G401 (cell line): ENCODE measurements at regions not wholly inside any gene's neighbourhood (a gene's known extent, or its start where the extent isn't known, plus 50 kb on each side); places are given as distances from the start of the nearest gene placed in this dataset.

ENCODE experiments used
- DNase-seq: peaks from one replicate; pipeline ENCODE4 v3.0.0-alpha.2; 2015; ENCODE audit warnings: low spot score
- in situ Hi-C: cut with HindIII; loops from 2 replicates; pipeline ENCODE4 v1.10.0; 2016; ENCODE audit warnings: low sequenced_read_pairs, mixed read lengths

DNA sequence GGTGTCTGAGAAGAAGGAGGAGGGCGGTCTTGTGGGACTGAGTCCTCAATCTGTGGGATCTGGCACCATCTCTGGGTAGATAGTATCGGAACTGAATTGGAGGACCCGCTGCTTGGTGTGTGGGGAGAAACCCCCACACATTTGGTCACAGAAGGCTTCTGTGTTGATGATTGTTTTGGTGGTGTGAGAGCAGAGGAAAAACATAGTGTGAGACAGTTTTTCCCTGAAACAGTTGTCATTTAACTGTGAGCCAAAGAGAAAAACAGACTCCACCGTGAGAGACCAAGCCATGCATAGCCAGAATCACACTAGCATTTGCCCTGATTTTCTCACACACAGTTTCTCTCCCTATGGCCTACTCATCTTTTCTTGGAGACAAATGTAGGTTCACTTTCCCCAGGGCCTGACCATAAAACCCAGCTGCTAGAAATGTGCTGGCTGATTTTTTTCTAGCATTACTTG is 91.4 kb upstream of the FLRT2 start:
- in situ Hi-C loops: no loop called here

DNA sequence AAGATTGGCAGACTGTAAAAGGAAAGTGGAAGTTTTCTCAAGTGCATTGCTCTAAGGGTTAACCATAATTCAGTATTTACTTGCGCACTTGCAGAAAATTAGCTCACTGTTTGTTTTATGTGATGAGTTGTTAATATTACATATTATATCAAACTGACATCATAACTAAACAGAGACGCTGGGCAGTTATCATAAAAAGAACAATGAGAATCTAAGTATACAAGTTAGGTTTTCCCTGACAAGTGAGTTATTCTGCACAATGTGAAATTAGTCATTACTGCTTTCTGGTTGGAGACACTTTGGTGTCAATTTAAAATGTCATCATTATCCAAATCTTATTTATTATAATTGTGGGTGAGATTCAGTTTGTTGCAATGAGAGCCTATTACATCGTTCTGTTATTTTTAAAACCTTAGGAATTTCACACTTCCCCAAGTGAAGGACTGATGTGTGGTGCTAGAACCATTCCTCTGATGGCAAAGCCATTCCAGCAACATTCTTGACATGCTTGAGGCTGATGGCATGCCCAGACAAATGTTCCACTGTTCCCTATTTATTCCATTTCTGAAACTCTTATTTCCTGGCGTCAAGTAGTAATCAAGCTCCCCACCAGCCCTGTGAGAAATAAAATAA is 90.1 kb upstream of the FLRT2 start:
- no peak for DNase-seq
- in situ Hi-C loops: no loop called here

More for the DNA sequence above, 91.4 kb upstream of the FLRT2 start:
- DNase-seq: peak; percentile 8

DNA sequence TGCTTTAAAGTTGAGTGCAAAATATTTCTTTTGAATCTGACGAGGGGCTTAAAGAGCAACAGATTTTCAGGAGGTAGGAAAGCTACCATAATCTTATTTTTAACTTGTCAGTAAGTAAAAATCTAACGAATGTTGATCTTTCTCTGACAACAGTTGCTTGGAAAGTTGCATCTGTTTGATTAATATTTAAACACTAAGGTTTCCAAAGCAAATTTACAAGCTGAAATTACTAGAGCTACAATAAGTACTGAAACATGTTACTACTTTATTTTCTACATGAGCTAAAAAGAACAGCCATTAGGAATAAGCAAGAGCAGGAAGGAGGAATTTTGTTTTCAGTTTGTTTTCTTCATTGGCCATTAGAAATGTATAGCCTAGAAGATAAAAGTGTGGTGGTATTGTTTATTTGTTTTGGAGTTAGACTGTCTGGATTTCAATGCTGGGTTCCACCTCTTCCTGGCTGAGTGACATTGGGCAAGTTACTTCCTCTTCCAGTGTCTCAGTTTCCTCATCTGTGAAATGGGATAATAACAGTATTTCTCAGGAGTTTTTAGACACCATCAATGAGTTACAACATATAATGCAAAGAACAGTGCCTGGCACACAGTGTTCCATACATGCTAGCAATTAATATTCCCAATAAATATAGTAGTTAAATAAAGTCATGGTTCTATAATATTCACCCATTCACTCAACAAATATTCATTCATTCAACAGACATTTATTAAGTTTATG is 87.9 kb upstream of the FLRT2 start:
- DNase-seq: no peak
- in situ Hi-C loops: no loop called here

DNA sequence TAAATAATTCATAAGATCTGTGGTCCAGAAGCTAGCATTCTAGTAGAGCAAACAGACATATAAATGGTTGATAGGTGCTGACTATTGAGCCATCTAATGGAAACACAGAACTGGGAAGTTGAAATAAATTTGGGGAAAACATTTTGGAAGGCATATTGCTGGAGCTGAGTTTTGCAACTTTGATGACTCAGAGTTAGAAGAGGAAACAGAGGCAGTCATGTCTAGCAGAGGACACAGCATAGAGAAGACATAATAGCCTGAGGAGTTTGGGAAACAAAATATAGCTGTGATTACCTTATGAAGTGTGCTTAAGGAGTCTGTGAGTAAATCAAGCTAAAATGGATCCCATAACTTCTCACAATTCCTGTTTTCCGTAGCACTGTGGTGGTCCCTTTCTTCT is 86.9 kb upstream of the FLRT2 start:
- no peak for DNase-seq
- in situ Hi-C loops: no loop called here

DNA sequence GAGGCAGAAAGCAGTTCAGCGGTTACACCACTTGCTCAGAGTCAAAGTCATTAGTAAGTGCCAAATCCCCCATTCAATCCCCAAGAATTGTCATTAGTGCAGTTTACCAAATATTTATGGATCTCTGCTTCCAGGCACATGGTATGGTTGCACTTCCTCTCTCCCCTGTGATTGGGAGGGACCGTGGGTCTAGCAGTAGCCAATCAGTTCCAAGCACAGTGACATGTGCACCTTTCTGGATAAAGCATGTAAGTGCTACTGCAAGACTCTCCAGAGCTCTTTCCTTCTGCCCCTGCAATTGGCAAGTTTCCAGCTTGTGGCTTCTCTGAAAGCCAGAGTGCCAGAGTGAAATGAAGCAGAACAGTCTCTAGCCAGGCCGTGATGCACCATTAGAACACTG is 85.3 kb upstream of the FLRT2 start:
- no peak for DNase-seq
- in situ Hi-C loops: no loop called here

DNA sequence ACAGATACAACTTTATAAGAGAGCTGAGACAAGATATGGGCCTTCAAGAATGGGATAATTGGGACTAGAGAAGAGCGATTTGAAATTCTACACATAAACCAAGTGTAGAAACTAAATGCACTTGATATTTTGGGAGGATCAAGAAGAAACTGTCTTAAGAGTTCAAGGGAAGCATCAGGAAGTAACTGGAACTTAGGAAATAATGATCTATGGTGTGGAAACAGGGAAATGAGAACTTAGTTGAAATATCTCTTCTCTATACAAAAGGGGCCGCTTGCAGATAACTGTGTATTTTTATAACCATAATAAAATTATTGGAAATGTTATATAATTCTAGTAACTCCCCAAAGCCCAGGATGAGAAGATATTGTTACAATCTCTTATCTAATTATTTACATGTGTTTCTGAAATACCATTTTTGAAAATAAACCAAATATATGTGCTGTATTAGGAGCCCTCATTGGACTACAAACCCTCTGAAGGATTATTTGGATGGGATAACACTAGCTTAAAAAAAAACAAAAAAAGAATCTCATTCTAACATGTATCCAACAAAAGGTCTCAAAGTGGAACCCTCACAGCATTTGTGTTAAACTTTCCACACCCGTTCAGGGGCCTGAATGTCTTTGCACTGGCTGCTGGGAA is 84.7 kb upstream of the FLRT2 start:
- in situ Hi-C loops: no loop called here
- DNase-seq: no peak

DNA sequence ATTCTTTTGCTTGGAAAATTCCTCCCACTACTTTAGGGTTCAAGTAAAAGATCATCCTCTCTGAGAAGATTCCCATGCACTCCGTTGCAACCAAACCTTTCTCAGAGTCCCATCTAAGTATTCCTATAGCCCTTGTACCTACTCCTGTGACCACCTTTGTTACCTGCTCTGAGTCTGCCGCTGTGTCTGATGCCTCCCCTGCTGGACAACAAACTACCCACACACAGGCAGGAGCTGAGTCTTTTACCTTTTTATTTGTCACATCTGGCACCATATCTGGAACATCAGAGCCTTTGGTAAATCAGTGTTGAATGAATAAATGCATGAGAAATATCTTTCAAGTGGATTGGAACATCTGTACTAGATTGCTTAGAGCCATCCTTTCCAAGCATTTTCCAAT is 82.1 kb upstream of the FLRT2 start:
- DNase-seq: no peak

DNA sequence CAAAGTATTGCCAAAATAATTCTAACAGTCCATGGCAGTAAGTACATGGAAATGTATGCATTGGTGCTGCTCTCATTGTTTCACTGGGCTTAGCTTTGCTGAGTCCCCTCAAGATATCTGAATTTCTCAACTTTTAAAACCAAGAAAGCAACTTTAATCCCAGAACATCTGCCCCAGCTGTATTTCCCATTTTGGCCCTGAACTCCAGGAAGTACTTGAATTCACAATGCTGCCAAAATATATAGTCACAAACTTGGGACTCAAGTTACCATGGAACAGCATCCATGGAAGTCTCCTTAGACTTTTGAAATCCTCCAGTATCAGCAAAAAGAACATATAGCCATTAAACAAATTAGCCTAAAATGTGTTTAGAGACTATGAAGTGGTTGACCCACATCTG is 78.5 kb upstream of the FLRT2 start:
- in situ Hi-C loops: no loop called here
- no peak for DNase-seq

More for the DNA sequence above, 82.1 kb upstream of the FLRT2 start:
- in situ Hi-C loops: no loop called here

DNA sequence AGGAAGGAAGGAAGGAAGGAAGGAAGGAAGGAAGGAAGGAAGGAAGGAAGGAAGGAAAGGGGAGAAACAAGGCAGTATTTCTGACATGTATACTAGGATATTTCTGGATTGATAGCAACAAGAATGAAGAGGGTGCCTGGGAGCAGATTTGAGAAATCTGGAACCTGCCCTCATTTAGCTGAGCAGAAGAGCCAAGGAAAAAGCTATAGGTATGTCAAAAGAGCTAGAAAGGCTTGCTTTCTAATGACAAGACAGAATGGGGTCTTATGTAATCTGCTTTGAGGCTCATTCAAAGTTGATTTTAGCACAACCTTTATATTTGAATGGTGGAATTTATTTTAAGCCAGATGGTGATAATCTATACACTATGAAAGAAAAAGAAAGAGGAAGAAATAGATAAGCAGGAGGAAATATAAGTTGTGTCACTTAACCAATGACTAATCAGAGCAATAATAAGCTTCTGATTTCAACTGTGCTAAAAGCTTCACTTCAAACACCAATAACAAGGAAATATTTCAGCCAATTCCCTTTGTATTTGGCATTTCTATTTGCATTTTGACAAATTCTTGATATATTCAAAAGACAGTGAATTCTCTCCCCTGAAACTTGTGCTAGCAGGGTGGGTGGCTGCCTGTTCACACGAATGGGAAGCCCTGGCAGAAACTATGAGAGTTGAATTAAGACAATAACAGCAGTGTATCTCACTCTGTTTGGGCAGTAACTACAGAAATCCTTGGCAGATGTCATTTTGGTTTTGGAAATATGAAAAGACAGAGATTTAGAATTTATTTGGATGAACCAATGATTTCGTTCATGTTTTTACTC is 76.3 kb upstream of the FLRT2 start:
- in situ Hi-C loops: no loop called here
- no peak for DNase-seq

DNA sequence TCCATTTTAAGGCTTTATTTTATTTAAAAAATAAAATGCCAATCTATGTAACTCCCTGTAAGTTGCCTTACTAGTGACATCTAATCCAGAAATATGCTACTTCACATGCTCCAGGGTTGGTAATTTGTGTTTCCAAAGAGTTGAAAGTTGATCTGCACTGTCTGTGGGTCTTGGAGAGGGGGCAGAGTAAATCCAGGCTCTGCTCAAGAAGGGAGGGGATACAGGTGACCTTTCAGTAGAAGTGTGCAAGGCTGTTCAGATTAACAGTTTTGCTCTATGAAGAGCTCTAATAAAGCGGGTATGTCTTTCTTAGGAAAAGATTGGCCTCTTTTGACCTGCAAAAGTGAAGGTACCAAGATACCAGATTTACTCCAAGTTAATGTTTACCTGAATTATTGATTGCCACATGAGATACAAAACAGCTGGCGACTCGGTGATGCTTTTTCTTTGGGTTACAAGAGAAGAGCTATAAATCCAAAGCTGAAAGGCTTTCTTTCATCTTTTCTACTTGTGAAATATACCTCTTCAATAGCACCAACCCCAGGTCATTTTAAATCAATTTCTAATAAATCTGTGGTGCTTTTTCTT is 75.6 kb upstream of the FLRT2 start:
- in situ Hi-C loops: no loop called here
- no peak for DNase-seq

DNA sequence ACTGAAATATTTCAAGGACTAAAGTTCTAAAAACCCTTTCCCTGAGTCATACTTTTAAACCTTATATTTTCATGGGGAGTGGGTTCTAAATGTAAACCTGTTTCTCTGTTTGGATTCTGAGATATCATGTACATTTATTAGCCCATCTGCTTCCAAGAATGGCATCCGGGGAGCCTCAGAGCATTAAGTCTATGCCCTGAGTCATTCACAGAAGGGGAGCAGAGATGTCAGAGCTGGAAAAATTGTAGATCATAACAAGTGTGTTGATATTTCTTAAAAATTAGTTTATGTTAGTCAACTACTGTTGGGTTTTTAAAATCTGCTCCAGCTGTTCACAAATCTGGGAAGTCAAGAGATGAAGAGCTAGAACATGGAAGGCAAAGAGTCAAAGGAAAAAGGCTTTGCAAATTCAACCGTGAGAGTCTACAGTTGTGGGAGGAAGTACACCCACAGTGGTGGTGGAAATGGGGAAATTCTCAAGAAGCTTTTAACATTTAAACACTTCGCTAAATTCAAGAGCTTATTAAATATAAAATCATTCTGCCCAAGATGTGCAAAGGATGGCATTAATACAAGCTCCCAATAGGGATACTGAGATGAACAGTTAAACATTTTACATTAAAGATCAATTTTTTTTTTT is 70.5 kb upstream of the FLRT2 start:
- no peak for DNase-seq
- in situ Hi-C loops: no loop called here

DNA sequence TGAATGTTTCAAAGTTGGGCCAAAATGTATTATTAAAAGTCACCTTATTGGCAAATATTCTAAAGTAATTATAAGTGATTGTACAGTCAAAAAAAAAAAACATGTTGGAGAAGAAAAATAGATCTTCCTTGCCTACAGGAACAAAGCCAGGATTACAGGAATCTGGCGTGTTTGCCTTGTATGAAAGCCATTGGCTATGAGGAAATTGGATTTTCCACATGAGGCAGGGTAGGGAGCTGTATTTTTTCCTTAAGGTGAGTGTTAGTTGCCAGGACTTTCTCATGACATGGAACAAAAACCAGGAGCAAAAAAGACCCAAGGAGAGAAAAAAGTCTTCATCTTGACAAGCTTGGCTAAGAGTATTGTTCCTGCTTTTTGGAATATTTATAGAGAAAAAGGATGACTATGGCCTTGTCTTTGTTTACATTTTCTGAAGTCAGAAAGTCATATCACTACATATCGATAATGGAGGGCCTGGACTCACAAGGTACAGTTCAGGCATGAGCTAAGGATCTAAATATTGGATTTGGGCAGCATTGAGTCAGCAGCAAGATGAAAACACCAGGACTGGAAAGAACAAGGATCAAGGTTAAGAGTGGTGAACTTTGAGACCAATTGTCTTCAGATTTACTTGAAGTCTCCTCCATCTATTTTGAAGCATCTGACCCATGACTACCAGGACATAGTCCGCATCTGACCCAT is 68.4 kb upstream of the FLRT2 start:
- no peak for DNase-seq
- in situ Hi-C loops: no loop called here

DNA sequence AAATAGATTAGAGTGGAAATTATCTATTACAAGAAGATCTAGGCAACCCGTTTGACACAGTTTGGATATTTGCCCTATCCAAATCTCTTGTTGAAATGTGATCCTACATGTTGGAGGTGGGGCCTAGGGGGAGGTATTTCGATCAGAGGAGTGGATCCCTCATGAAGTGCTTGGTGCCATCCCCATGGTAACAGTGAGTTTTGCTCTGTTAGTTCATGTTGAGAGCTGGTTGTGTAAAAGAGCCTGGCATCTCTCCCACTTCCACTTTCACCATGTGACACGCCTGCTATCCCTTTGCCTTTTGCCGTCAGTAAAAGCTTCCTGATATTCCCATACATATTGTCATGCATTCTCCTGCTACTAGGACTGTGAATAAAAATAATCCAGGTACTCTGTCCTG is 66.4 kb upstream of the FLRT2 start:
- in situ Hi-C loops: no loop called here
- no peak for DNase-seq

DNA sequence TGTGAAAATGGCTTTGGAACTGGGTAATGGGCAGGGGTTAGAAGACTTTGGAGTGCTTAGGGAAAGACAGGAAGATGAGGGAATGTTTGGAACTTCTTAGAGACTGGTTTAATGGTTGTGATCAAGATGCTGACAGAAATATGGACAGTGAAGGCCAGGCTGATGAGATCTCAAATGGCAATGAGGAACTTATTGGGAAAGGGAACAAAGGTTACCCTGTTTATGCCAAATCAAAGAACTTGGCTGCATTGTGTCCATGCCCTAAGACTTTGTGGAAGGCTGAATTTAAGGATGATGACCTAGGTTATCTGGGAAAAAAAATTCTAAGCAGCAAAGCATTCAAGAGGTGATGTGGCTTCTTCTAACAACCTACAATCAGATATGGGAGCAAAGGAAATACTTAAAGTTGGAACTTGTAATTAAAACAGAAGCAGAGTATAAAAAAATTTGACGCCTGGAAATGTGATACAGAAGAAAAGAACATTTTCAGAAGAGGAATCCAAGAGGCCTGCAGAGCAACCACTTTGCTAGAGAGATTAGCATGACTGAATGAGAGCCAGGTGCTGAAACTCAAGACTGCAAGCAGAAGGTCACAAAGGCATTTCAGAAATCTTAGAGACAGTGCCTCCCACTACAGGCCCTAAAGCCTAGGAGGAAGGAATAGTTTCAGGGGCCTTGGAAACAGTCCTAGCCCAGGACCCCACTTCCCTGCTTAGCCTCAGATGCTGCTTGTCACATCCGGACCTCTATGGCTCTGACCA is 65.6 kb upstream of the FLRT2 start:
- in situ Hi-C loops: no loop called here
- DNase-seq: no peak

DNA sequence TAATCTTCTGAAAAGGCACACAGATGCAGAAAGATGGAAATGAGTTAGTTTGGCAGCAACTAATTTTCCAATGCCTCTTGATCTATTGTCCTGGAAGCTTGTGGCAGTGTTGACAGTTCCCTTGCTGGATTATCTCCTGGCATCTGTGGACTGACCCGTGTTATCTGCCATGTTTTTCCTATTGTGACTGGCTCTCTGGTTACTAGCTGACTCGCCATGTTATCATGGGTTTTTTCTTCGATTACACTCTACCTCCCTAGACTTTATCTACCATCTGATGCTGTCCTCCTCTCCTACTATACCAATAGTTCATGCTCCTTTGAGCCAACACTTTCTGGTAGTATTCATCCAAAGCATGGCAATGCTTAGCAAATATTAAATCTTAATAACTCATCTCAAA is 63.3 kb upstream of the FLRT2 start:
- DNase-seq: no peak
- in situ Hi-C loops: no loop called here

DNA sequence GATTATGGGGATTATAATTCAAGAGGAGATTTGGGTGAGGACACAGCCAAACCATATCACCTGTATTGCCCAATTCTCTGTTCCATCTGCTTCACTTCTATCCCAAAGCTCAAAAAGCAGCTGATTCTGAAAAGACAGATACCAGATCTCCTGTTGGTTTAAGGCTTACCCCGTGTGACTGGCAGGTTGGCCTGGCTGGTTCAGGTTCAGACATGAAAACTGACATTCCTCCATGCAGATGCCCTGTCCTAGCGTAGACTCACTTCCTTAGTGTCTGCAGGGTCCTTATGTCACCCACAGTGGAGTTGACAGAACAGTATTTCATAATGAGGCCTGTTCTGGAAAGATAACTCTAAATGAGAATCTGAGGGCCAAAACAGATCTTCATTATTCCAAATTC is 61.1 kb upstream of the FLRT2 start:
- no peak for DNase-seq
- in situ Hi-C loops: no loop called here

DNA sequence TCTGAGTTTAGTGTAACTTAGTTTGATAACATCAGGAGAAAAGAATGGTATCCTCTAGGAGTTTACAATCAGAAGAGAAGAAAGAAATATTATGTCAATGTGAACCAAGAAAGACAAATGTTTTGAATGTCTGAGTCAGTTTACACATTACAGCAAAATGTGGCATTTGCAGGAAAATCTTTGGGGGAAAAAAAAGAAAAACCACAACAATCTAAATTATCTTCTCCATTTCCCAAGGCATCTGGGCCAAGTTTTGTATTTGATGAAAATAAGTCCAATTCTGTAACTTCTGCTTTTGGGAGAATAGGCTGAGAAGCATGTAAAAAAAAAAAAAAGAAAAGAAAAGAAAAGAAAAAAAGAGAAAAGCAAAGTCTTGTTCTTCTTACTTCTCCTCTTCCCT is 58.8 kb upstream of the FLRT2 start:
- no peak for DNase-seq
- in situ Hi-C loops: no loop called here

DNA sequence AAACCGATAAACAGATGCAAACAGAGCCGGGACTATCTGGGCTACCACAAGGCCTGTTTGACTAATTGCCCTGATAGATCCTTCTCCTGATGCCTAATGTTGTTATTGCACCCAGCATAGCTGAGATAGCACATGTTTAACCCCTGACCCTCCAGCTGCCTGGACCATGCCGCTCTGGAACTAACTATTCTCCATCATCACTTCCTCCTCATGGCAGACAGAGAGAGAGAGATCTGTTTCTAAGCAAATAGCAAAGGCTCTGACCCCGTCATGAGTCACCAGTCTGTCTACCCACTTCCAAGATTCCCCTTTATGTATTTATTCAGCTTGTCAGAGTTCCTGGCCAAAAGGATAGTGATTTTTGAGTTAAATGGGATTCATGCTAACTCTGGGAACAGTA is 58.2 kb upstream of the FLRT2 start:
- DNase-seq: no peak
- in situ Hi-C loops: no loop called here
